ENCODE measurements at regions not wholly inside any gene's neighbourhood (a gene's known extent, or its start where the extent isn't known, plus 50 kb on each side); places are given as distances from the start of the nearest gene placed in this dataset.

- ChIA-PET POLR2A (no interaction called here), CTCF (no interaction called here)
- H3K27me3 Mint-ChIP-seq (ENCODE audit: insufficient read depth, unreplicated experiment) = peaks cover 13% of the 10 kb centered on the region
- Histone ChIP-seq H3K36me3 (ENCODE audit: control insufficient read depth, insufficient read depth, low read length) (no peaks in the 10 kb centered on the region), H3K4me3 (ENCODE audit: low read depth, low read length) (no peak overlapping the region), H3K9me3 (0 out of 2 replicates have a peak, but pooled peaks cover 2% of the 10 kb centered on the region), H3K4me1 (no peaks in the 10 kb centered on the region), H3K27me3 (replicated peaks; ENCODE audit: control insufficient read depth, insufficient read depth, low read length) (no peaks in the 10 kb centered on the region; the same call in 1 of the 2 replicates)
- H3K4me1 Mint-ChIP-seq (ENCODE audit: low read depth, unreplicated experiment) = no peaks in the 10 kb centered on the region
- DNase-seq = no peak
- no peak for TF ChIP-seq CTCF (IDR thresholded peaks at IDR 0.05; ENCODE audit: insufficient read depth in 1 of 2, low read depth in 1 of 2, low read length in 1 of 2, severe bottlenecking in 1 of 2, unreplicated experiment in 1 of 2)
- no peak overlapping the region for H3K4me3 Mint-ChIP-seq (ENCODE audit: unreplicated experiment)
- no peak overlapping the region for H3K27ac Mint-ChIP-seq (ENCODE audit: unreplicated experiment)
- no peaks in the 10 kb centered on the region for H3K36me3 Mint-ChIP-seq (ENCODE audit: insufficient read depth, unreplicated experiment)
- intact Hi-C loops (cut with micrococcal nuclease; ENCODE audit: unreplicated experiment) = no loop called here
- BruUV-seq (replicated peaks) = no TSS peak
- H3K9me3 Mint-ChIP-seq (ENCODE audit: unreplicated experiment) = no peaks in the 10 kb centered on the region
These were observed 184.7 kb upstream of the PLPP4 start for GRCh38 chr10:120272350-120272749.

GRCh38 chr10:120278069-120278468, 179.0 kb upstream of the PLPP4 start:
- Histone ChIP-seq H3K4me1 (no peaks in the 10 kb centered on the region), H3K4me3 (ENCODE audit: low read depth, low read length) (no peak overlapping the region), H3K36me3 (ENCODE audit: control insufficient read depth, insufficient read depth, low read length) (no peaks in the 10 kb centered on the region), H3K9me3 (no peaks in the 10 kb centered on the region), H3K27me3 (replicated peaks; ENCODE audit: control insufficient read depth, insufficient read depth, low read length) (no peaks in the 10 kb centered on the region)
- Mint-ChIP-seq H3K9me3 (ENCODE audit: unreplicated experiment) (no peaks in the 10 kb centered on the region), H3K27ac (ENCODE audit: unreplicated experiment) (no peak overlapping the region), H3K36me3 (ENCODE audit: insufficient read depth, unreplicated experiment) (no peaks in the 10 kb centered on the region), H3K4me3 (ENCODE audit: unreplicated experiment) (no peak overlapping the region), H3K4me1 (ENCODE audit: low read depth, unreplicated experiment) (no peaks in the 10 kb centered on the region), H3K27me3 (ENCODE audit: insufficient read depth, unreplicated experiment) (peaks cover 24% of the 10 kb centered on the region)
- ChIA-PET CTCF (no interaction called here), POLR2A (no interaction called here)
- intact Hi-C loops (cut with micrococcal nuclease; ENCODE audit: unreplicated experiment) = no loop called here
- BruUV-seq (replicated peaks) = no TSS peak
- no peak for DNase-seq
- TF ChIP-seq CTCF (IDR thresholded peaks at IDR 0.05; ENCODE audit: insufficient read depth in 1 of 2, low read depth in 1 of 2, low read length in 1 of 2, severe bottlenecking in 1 of 2, unreplicated experiment in 1 of 2) = no peak

GRCh38 chr10:120279196-120279595, 177.8 kb upstream of the PLPP4 start:
- no TSS peak for BruUV-seq (replicated peaks)
- no peaks in the 10 kb centered on the region for H3K36me3 Mint-ChIP-seq (ENCODE audit: insufficient read depth, unreplicated experiment)
- H3K36me3 ChIP-seq (ENCODE audit: control insufficient read depth, insufficient read depth, low read length) = no peaks in the 10 kb centered on the region
- no peaks in the 10 kb centered on the region for H3K9me3 Mint-ChIP-seq (ENCODE audit: unreplicated experiment)
- peaks cover 22% of the 10 kb centered on the region for H3K27me3 Mint-ChIP-seq (ENCODE audit: insufficient read depth, unreplicated experiment)
- no peak overlapping the region for H3K27ac Mint-ChIP-seq (ENCODE audit: unreplicated experiment)
- ChIA-PET CTCF (no interaction called here), POLR2A (no interaction called here)
- no peaks in the 10 kb centered on the region for H3K27me3 ChIP-seq (replicated peaks; ENCODE audit: control insufficient read depth, insufficient read depth, low read length)
- H3K4me3 ChIP-seq (ENCODE audit: low read depth, low read length) = no peak overlapping the region
- H3K9me3 ChIP-seq = no peaks in the 10 kb centered on the region
- no peaks in the 10 kb centered on the region for H3K4me1 ChIP-seq
- H3K4me1 Mint-ChIP-seq (ENCODE audit: low read depth, unreplicated experiment) = no peaks in the 10 kb centered on the region
- intact Hi-C loops (cut with micrococcal nuclease; ENCODE audit: unreplicated experiment) = no loop called here
- H3K4me3 Mint-ChIP-seq (ENCODE audit: unreplicated experiment) = no peak overlapping the region
- no peak for DNase-seq
- TF ChIP-seq CTCF (IDR thresholded peaks at IDR 0.05; ENCODE audit: insufficient read depth in 1 of 2, low read depth in 1 of 2, low read length in 1 of 2, severe bottlenecking in 1 of 2, unreplicated experiment in 1 of 2) = no peak

All from Caco-2 (cell line).